Nephron (organoid): ENCODE measurements at regions not wholly inside any gene's neighbourhood (a gene's known extent, or its start where the extent isn't known, plus 50 kb on each side); places are given as distances from the start of the nearest gene placed in this dataset.

Experiments used
- H3K27ac Mint-ChIP-seq, 3 experiments: 2 replicates each; pipeline ENCODE4 v1.8.0; 2020; ENCODE audit warnings: mixed read lengths in 3 of 3, mild to moderate bottlenecking in 2 of 3, moderate library complexity in 1 of 3
- H3K27me3 Mint-ChIP-seq: 2 replicates; pipeline ENCODE4 v1.8.0; 2021; ENCODE audit warnings: low read depth, mild to moderate bottlenecking, moderate library complexity, mixed read lengths
- H3K36me3 Mint-ChIP-seq: 2 replicates; pipeline ENCODE4 v1.8.0; 2020; ENCODE audit warnings: low read depth, mixed read lengths
- H3K4me1 Mint-ChIP-seq: 2 replicates; pipeline ENCODE4 v1.8.0; 2020; ENCODE audit warnings: mixed read lengths
- H3K4me3 Mint-ChIP-seq, 3 experiments: 2 replicates each; pipeline ENCODE4 v1.8.0; 2020; ENCODE audit warnings: mild to moderate bottlenecking in 3 of 3, mixed read lengths in 3 of 3, moderate library complexity in 2 of 3
- H3K9me3 Mint-ChIP-seq: 2 replicates; pipeline ENCODE4 v1.8.0; 2020; ENCODE audit warnings: mixed read lengths
- TF ChIP-seq, protein P1 (sequence below), 3 experiments: fragments of 200-600 bp; sonication (generic); IDR thresholded peaks; one replicate each; pipeline ENCODE4 v1.5.0; 2021; ENCODE audit warnings: antibody characterized with exemption in 3 of 3; ENCODE audit not compliant: unreplicated experiment in 3 of 3

DNA sequence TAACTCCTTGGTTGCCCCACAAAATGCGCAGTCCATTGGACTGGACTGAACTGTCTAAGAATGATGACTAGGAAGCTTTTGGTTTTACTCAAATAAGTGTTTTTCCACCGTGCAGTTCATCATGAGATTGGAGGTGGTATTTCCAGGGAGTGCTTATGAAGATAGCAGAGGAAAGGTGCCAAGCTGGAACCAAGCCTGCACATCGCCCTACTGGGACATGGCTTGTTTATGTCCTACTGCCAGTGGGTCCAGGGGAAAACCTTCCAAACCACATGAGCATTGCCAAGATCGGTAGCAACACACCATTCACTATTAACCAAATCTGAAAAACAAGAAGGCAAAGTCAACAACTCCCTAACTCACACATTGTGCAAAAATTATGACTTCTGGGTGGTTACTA is 54.7 kb upstream of the DSCAM start:
- Mint-ChIP-seq H3K36me3 (no peaks in the 10 kb centered on the region), H3K27me3 (no peaks in the 10 kb centered on the region), H3K4me3 (no peak overlapping the region), H3K4me1 (no peaks in the 10 kb centered on the region), H3K27ac (no peak overlapping the region), H3K9me3 (peaks cover 8% of the 10 kb centered on the region)
- TF ChIP-seq, protein P1, sequence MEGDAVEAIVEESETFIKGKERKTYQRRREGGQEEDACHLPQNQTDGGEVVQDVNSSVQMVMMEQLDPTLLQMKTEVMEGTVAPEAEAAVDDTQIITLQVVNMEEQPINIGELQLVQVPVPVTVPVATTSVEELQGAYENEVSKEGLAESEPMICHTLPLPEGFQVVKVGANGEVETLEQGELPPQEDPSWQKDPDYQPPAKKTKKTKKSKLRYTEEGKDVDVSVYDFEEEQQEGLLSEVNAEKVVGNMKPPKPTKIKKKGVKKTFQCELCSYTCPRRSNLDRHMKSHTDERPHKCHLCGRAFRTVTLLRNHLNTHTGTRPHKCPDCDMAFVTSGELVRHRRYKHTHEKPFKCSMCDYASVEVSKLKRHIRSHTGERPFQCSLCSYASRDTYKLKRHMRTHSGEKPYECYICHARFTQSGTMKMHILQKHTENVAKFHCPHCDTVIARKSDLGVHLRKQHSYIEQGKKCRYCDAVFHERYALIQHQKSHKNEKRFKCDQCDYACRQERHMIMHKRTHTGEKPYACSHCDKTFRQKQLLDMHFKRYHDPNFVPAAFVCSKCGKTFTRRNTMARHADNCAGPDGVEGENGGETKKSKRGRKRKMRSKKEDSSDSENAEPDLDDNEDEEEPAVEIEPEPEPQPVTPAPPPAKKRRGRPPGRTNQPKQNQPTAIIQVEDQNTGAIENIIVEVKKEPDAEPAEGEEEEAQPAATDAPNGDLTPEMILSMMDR (IDR thresholded peaks at IDR 0.05; ENCODE audit: unreplicated experiment in 3 of 3): no peak

DNA sequence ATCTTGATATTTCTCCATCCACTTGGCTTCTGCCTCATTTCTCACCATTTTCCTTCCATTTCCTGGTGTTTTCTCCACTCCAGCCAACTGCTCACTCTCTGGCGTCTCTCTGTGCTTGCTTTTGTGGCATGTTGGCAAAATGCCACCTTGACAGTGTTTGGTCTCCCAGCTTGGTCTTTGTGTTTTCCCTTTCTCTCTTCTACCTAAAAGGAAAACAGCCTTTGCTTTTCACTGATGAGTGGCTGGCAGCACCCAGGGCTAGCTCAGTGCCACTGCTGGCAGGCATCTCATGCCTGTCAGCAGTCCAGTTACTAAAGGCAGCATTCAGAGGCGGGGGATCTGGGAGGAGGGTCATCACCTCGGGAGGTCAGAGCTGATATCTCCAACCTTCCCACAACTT is 55.3 kb upstream of the DSCAM start:
- TF ChIP-seq, protein P1 (IDR thresholded peaks at IDR 0.05; ENCODE audit: unreplicated experiment in 3 of 3): no peak
- Mint-ChIP-seq H3K36me3 (no peaks in the 10 kb centered on the region), H3K27ac (peak overlapping the region in 1 of 3 experiments; percentile 11), H3K4me3 (no peak overlapping the region), H3K27me3 (no peaks in the 10 kb centered on the region), H3K4me1 (no peaks in the 10 kb centered on the region), H3K9me3 (peaks cover 4% of the 10 kb centered on the region)

DNA sequence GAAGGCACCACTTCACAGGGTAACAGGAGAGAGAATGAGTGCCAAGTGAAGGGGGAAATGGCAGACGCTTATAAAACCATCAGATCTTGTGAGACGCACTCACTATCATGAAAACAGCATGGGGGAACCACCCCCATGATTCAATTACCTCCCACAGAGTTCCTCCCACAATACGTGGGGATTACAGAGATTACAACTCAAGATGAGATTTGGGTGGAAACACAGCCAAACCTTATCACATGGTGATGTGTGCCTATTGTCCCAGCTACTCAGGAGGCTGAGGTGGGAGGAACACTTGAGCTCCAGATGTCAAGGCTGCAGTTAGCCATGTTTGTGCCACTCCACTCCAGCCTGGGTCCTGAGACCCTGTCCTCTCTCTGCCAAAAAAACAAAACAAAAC is 56.0 kb upstream of the DSCAM start:
- TF ChIP-seq, protein P1 (IDR thresholded peaks at IDR 0.05; ENCODE audit: unreplicated experiment in 3 of 3): no peak
- no peaks in the 10 kb centered on the region for H3K36me3 Mint-ChIP-seq
- H3K4me3 Mint-ChIP-seq: no peak overlapping the region
- no peaks in the 10 kb centered on the region for H3K27me3 Mint-ChIP-seq
- H3K27ac Mint-ChIP-seq: no peak overlapping the region
- H3K4me1 Mint-ChIP-seq: no peaks in the 10 kb centered on the region
- H3K9me3 Mint-ChIP-seq: peaks cover 4% of the 10 kb centered on the region

DNA sequence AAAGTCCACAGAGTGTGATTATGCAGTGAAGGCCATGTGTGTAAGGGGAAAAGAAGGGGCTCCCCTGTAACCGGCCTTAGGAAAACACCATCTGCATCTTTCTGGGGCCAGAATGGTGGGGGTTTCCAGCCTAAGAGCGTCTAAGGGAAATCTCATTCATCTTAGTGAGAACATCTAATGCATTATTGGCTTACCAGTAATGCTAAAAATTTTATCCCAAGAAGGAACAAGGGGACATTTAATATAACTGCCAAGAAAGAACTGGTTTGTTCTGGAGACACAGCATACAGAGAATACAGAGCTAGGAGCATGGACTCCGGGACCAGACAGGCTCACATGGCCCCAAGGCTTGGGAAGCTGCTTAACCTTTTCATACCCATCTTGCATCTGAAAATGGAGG is 58.3 kb upstream of the DSCAM start:
- Mint-ChIP-seq H3K27ac (no peak overlapping the region), H3K4me3 (no peak overlapping the region), H3K9me3 (no peaks in the 10 kb centered on the region), H3K36me3 (no peaks in the 10 kb centered on the region), H3K4me1 (no peaks in the 10 kb centered on the region), H3K27me3 (no peaks in the 10 kb centered on the region)
- TF ChIP-seq, protein P1 (IDR thresholded peaks at IDR 0.05; ENCODE audit: unreplicated experiment in 3 of 3): no peak

DNA sequence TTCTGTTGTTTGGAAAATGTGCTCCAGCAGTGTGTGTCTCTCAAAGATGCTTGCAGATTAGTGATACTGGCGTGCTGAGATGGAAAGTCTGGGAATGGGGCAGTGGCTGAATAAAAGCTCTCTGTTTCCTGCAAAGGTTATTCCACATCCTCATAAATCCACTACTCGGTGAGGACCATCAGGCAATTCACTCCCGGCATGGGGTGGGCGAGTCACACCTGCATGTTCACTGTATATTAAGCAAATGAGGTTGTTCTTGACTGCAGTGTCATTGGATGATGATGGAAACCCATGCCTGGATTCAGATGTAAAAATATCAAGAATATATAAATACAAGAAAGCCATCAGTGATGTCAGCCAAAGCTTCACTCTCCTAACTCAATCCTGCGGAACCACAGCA is 65.4 kb upstream of the DSCAM start:
- peaks cover 8% of the 10 kb centered on the region for H3K9me3 Mint-ChIP-seq
- no peaks in the 10 kb centered on the region for H3K4me1 Mint-ChIP-seq
- H3K4me3 Mint-ChIP-seq: no peak overlapping the region
- H3K27ac Mint-ChIP-seq: no peak overlapping the region
- H3K27me3 Mint-ChIP-seq: no peaks in the 10 kb centered on the region
- TF ChIP-seq, protein P1 (IDR thresholded peaks at IDR 0.05; ENCODE audit: unreplicated experiment in 3 of 3): no peak
- no peaks in the 10 kb centered on the region for H3K36me3 Mint-ChIP-seq

DNA sequence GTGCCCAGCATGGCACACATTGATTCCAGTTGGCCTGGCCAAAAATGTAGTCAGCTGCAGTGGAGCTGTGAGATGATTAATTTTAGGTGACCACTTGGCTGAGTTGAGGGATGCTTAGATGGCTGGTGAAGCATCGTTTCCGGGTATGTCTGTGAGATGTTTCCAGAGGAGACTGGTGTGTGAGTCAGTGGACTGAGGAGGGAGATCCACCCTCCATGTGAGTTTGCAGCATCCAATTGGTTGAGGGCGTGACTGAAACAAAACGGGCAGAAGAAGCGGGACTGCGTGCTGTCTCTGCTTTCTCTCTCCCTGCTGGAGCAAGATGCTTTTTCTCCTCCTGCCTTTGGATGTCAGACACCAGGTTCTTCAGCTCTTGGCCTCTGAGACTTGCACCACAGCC is 68.2 kb upstream of the DSCAM start:
- TF ChIP-seq, protein P1 (IDR thresholded peaks at IDR 0.05; ENCODE audit: unreplicated experiment in 3 of 3): no peak
- Mint-ChIP-seq H3K36me3 (no peaks in the 10 kb centered on the region), H3K9me3 (peaks cover 13% of the 10 kb centered on the region), H3K4me1 (no peaks in the 10 kb centered on the region), H3K27ac (no peak overlapping the region), H3K4me3 (no peak overlapping the region), H3K27me3 (no peaks in the 10 kb centered on the region)
